ENCODE measurements at regions not wholly inside any gene's neighbourhood (a gene's known extent, or its start where the extent isn't known, plus 50 kb on each side); places are given as distances from the start of the nearest gene placed in this dataset.

DNA sequence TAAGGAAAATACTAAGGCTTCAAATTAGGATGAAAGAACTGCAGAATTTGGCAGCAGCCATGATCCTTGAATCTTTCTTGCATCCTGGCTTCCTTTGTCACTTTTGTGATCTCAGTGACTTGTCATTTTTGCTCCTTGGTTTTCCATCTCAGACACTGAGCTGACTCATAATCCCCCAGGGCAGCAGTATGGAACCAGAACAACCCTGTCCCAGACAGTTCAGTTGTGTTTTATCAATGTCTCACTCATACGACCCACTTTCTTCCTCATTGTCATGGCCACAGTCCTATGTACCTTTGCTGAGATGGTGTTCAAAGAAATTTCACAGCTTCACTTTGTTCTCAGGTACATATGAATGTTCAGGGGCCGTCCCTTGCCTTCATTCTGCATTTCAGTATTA lies 488.5 kb upstream of the BTBD3 start:
- no peak for DNase-seq (ENCODE audit: low spot score)
- intact Hi-C loops (cut with DNase I) = no loop called here

DNA sequence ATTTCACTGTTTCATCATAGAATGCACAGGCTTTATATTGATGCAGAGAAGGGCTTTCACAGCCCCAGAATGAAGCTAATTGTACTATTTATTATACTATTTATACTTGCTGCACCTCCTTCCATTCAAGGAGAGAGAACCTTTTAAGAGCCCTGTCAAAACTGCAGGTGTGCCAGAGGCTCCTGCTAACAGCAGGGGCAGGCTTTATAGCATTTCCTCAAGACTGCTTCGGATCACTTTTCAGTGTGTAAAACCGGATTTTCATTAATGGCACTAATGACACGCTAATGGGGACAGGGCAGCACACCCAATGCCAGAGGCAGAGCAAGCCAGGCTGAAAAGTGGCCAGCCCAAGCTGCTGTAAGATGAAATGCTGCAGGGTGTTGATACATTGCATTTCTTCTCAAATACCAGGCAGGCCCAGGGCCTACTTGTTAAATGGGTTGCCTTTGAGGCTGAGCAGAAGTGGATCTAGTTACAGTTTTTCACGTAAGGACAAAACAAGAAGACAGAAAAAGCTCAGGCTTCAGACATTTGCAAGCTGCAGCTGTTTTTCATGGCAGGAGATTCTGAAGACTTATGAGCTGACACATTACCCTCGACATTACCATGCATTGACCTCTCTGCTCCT lies 487.7 kb upstream of the BTBD3 start:
- intact Hi-C loops (cut with DNase I) = no loop called here
- no peak for DNase-seq (ENCODE audit: low spot score)

- DNase-seq (ENCODE audit: low spot score) = no peak
- intact Hi-C loops (cut with DNase I) = no loop called here
These were observed 487.0 kb upstream of the BTBD3 start for GRCh38 chr20:11430652-11431051.

DNA sequence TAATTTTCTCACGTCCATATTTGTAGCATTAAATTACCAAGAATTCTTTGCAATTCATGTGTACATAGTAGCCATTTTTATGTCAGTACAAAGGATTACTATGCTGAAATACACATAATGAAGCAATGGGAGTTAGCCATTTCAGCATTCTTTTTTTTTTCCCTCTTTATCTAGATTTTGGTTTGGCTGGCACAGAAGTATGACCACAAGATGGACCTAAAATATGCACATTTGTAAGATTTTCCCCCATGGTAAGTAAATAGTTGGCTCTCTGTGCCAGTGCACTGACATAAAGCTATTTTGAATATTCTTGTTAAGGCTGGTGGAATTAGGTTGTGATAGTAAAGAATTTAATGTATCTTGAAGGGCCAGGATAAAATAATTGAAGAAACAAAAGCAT lies 486.1 kb upstream of the BTBD3 start:
- intact Hi-C loops (cut with DNase I) = no loop called here
- DNase-seq (ENCODE audit: low spot score) = no peak

DNA sequence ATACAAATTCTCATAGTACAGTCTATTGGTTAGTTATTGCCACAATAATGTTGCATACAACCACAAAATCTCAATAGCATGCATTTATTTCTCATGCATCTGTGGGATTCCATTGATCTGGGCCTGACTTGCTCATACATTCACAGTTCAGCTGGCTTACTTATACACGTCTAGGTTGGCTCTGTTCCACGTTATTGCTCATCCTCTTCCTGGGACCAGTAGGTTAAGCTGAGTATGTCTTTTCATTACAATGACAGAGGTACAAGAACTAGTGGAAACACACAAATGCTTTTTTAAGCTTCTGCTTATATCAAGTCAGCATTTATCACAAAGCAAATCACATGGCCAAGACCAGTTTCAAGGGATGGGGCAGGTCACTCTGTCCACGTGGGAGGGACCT lies 485.3 kb upstream of the BTBD3 start:
- intact Hi-C loops (cut with DNase I) = no loop called here
- DNase-seq (ENCODE audit: low spot score) = no peak

DNA sequence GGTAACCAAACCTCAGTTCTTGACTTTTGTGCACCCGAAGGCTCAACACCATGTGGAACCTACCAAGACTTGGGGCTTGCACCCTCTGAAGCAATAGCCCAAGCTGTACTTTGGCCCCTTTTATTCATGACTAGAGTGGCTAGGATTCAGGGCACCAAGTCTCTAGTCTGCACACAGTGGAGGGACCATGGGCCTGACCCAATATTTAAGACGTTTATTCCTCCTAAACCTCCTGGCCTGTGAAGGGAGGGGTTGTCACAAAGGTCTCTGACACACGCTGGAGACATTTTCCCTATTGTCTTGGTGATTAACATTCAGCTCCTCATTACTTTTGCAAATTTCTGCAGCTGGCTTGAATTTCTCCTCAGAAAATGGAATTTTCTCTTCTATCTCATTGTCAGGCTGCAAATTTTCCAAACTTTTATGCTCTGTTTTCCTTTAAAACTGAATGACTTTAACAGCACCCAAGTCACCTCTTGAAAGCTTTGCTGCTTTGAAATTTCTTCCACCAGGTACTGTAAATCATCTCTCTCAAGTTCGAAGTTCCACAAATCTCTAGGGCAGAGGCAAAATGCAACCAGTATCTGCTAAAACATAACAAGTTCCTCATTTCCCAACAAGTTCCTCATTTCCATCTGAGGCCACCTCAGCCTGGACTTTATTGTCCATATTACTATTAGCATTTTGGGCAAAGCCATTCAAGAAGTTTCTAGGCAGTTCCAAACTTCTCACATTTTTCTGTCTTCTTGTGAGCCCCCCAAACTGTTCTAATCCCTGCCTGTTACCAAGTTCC lies 481.4 kb upstream of the BTBD3 start:
- intact Hi-C loops (cut with DNase I) = no loop called here
- no peak for DNase-seq (ENCODE audit: low spot score)

DNA sequence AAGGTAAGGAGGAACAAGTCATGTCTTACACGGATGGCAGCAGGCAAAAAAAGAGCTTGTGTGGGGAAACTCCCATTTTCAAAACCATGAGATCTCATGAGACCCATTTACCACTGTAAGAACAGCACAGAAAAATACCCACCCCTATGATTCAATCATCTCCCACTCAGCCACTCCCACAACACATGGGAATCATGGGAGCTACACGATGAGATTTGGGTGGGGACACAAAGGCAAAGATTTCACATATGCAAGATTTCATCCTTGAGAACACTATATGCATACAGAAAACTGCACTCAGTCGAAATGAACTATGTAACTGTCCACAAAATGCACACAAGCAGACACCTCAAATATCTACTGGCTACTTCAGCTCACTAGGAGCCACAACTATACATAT lies 480.6 kb upstream of the BTBD3 start:
- DNase-seq (ENCODE audit: low spot score) = no peak
- intact Hi-C loops (cut with DNase I) = no loop called here

- intact Hi-C loops (cut with DNase I) = no loop called here
- DNase-seq (ENCODE audit: low spot score) = no peak
These were observed 479.9 kb upstream of the BTBD3 start for GRCh38 chr20:11437611-11438380.

- intact Hi-C loops (cut with DNase I) = no loop called here
These were observed 479.3 kb upstream of the BTBD3 start for GRCh38 chr20:11438412-11438811.

GRCh38 chr20:11443382-11444119 lies 474.1 kb upstream of the BTBD3 start:
- intact Hi-C loops (cut with DNase I) = no loop called here
- DNase-seq (ENCODE audit: low spot score) = no peak

More at GRCh38 chr20:11438412-11438811, 479.3 kb upstream of the BTBD3 start:
- no peak for DNase-seq (ENCODE audit: low spot score)

DNA sequence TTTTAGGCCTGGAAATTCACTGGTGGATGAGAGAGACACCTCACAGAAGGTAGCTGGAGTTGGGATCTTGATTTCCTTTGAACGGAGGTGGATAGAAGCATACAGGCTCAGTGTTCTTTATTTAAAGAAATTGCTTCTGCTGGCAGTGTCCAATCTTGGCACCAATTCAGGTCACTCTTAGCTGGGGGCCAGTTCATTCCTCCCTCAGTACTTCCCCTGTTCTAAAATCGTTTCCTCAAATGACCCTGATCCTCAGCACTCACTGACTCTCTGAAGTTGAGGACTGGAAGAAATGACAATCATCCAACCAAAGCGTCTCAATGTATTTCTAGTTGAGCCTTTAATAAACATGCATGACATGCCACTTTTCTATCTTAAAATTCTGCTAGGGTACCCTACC lies 472.5 kb upstream of the BTBD3 start:
- intact Hi-C loops (cut with DNase I) = no loop called here

DNA sequence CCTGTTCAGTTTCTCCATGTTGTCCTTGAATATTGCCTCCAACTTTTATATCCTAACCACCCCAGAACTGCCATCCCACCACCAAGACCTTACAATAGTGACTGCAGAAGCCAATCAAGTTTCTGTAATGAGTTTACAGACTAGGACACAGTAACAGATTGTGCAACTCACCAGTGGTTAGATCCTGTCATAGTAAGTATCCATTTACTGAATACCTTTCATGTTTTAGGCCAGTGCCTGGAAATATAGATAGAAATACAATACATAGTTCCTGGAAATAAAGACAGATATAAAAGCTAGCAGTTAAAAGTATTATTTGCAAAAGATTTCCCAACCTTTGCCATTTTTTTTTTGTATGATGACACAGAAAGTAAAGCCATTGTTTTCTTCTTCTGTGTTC lies 471.8 kb upstream of the BTBD3 start:
- no peak for DNase-seq (ENCODE audit: low spot score)
- intact Hi-C loops (cut with DNase I) = no loop called here

More for the DNA sequence above, 472.5 kb upstream of the BTBD3 start:
- DNase-seq (ENCODE audit: low spot score) = no peak

GRCh38 chr20:11447371-11448100 lies 470.2 kb upstream of the BTBD3 start:
- intact Hi-C loops (cut with DNase I) = no loop called here
- no peak for DNase-seq (ENCODE audit: low spot score)

DNA sequence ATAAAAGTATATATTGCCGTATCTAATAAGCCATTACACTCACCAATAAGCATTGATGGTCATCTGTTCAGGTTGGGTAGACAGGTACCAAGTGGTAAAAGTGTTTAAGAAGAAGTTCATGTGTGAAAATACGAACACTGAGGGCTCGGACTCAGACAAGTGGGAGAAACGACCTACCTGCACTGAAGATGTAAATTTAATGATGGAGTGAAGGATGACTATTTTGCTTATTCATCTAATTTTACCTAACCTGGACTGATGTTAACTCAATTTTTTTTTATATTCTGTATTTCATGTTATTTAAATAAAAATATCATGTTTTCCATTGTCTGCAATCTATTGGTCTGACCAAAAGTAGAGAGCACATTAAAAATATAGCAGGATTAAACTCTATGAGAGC lies 469.1 kb upstream of the BTBD3 start:
- no peak for DNase-seq (ENCODE audit: low spot score)
- intact Hi-C loops (cut with DNase I) = no loop called here

- intact Hi-C loops (cut with DNase I) = no loop called here
- no peak for DNase-seq (ENCODE audit: low spot score)
These were observed 465.9 kb upstream of the BTBD3 start for GRCh38 chr20:11451793-11452291.

DNA sequence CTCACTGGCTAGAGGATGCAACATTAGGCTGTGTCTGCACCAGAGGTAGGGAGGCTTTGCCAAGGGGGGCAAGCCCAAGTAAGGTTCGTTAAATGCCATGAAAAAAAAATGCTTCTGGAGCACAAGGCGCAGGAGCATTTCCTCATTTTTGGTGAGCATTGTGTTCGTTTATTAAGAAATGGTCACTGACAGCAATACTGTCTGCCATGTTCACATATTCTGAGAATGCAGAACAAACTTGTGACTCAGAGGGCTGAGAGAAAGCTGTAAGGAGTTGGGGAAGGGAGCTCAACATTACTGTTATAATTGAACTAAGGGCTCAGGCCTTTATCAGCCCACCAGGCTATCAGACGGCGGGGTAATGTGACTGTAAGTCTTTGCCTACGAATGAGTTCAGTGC lies 465.4 kb upstream of the BTBD3 start:
- DNase-seq (ENCODE audit: low spot score) = no peak
- intact Hi-C loops (cut with DNase I) = no loop called here

DNA sequence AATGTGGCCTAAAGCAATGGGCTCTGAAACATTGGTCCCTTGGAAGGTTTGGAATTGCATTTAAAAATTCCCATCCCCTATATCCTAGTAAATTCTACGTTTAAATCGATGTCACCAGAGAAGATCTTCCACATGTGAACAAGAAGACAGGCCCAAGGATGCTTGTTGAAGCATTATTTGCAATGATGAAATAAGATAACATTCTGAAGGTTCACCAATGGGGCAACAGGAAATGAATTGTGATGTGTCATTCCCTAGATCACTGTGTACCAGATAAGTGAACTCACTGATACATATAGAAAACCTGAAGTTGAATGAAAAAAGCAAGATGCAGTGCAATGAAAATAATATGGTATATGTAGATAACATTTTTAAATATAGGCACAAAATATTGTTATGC lies 464.3 kb upstream of the BTBD3 start:
- intact Hi-C loops (cut with DNase I) = no loop called here
- DNase-seq (ENCODE audit: low spot score) = no peak

DNA sequence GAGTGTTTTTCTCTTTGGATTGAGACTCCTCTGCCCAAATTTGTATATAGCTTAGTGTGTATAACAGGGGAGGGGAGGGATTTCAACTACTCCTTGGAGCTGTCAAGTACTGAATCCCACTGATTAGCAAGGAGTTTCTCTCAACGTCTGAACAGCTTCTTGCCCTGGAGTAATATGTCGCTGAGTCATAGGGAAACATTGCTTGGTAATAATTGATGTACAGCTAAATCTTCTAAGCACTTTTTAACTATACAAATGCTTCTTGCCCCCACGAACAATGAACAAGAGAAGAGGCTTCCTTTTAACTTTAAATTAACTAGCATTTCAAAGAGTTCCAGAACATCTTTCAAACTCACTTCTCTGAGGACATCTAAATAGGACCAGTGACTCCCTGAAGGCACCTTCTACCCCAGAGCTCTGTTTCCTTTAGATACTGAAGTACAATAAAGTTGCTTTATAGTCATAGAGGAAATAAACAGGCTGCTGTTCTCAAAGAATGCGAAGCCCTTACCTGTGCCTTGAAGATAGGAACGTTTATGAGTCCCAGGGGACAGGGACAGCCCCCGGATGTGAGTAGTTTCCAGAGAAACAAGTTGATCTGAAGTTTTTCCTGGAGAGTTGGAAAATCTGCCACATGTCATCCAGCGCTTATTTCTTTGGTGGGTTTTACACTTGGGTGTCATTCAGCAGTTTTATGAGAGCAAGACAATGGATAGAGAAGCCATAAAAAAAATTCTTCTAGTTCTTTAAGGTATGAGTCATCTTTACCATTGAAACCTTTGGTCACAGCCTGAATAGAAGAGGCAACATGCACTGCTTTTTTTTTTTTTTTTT lies 462.5 kb upstream of the BTBD3 start:
- DNase-seq (ENCODE audit: low spot score) = no peak
- intact Hi-C loops (cut with DNase I) = no loop called here

Measured in cardiac septum (tissue), 1 donor.